GM21515 (cell line): ENCODE measurements at regions not wholly inside any gene's neighbourhood (a gene's known extent, or its start where the extent isn't known, plus 50 kb on each side); places are given as distances from the start of the nearest gene placed in this dataset.

Experiments
- ATAC-seq: cut with Tn5 transposase; IDR thresholded peaks from one replicate; pipeline ENCODE4 v1.9.1; 2021; ENCODE audit not compliant: unreplicated experiment

DNA sequence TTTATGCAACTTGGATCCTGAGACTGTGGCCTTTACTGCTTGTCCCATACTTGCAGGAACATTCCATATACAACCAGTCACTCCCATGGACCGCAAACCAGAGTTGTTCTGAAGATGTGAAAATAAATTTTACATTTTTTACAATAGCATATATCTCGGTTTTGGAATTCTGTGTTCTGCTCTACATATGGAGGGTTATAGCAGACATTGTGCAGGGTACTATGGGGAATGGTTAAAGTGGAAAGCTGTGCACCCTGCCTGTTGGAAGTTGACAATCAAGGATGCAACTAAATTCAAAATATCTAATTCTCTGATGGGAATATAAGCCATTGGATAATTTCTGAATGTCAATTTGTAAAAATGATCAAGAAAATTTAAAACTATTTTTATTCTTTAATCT lies 603.3 kb downstream of the RAB28 start:
- ATAC-seq: no peak

DNA sequence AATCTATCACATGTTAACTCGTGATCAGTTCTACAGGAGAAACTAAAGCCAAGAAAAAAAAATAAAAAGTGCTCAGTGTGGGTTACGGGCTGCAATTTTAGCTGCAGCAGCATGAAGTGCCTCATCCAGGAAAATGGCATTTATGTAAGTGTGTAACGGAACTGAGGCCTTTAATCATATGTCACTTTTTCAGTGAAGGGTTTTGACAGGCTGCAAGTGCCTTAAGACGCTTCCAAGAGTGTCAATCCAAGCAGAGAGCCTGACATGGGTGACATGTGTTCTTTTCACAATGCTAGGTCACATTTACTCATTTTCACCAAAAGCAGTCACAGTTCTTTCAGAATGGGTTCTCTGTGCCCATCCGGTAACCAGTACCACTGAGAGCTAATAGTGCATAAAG lies 604.6 kb downstream of the RAB28 start:
- ATAC-seq: no peak

DNA sequence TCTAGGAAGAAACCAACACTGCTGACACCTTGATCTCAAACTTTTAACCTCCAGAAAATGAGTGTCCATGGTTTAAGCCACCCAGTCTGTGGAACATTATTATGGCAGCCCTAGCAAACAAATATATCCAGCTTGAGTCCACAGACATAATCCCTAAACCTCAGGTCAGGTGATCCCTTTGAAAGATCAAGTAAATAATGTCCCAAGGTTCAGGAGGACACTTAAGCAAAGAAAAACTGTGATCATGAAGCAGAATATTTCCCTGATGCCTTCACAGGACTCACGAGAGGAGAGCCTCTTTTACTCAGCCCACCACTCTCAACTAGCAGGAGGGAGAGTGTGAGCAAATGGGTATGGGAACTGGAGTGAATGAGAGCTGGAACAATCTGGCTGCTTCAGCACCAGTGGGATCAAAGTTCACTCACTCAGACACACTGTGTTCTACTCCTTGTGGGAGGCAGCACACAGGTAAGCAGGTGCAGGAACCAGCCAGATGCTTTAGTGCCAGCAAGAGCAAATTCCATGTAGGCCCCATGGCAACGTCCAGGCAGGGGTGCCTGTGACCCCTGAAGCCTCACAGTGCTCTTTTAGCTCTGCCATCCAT lies 608.4 kb downstream of the RAB28 start:
- no peak for ATAC-seq

DNA sequence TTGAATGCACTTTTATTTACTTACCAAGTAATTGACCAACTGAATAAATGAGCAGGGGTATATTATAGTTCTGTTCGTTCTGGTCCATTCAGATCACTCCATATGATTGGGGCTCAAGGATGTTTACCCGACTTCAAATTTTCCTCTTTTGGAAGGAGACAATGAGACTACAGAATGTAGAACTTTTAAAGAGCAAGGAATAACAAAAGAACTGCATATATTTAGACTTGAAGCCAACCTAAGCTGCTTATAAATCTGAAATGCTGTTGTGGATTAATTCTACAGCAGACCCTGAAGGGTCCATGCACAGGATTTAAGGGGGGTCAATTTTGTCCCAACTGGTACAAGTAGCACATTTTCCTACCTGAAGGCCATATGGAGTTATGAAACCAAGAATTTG lies 610.8 kb downstream of the RAB28 start:
- ATAC-seq: no peak

DNA sequence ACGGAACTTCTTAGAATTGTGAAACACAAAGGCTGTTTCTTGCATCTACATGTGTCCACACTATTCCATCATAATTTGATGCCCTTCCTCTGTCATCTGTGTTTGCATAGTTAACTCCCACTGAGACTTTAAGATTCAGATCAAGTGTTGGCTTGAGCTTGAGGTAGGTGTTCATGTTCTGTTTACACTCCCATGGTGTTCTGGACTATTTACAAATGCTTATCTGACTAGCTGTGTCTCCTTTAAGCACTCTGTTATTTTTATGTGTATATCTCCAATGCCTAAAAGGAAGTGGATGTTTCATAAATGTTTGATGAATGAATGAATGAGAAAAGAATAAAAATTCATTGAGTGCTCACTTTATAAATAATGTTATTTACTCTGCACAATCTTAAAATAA lies 622.7 kb downstream of the RAB28 start:
- no peak for ATAC-seq

DNA sequence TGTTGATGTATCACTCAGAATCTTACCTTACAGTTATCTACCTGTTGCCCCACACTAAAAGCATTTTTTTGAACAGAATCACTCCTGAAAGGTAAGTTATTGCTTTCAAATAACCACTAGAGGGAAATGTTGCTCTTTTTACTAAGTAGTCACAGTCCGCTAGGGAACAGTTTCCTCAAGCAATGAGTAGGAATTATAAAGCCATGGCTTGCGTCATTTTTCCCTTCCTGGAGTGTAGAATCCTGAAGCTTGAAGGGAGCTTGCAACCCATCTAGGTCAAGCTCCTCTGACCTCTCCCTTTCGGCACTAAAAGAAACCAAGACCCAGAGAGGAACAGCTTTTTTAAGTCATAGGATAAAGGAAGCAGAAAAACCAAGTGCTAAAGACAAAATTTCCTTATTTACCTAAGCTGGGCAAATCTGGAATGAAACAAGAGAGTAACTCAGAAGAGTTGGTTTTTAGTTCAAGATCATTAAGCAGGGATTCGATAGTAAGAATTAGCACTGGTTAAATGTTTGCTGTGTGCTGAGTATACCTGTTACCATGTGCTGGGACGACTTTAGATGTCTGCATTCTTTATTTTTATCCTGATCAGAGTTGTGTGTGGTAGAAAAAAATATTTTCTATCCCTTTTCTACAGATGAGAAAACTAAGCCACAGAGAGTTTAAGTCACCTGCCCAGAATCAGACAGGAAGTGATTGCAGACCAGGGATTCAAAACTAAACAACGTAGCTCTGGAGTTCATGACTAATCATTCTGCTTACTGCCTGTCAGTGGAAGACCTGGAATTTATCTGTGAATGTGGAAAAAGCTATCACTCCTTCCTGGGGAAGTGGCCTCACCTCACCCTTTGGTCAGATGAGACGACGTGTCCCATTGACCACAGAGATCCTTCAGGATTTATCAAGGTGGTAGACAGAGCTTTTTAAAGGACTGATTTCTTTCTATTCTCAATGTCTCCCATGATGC lies 631.5 kb downstream of the RAB28 start:
- no peak for ATAC-seq

DNA sequence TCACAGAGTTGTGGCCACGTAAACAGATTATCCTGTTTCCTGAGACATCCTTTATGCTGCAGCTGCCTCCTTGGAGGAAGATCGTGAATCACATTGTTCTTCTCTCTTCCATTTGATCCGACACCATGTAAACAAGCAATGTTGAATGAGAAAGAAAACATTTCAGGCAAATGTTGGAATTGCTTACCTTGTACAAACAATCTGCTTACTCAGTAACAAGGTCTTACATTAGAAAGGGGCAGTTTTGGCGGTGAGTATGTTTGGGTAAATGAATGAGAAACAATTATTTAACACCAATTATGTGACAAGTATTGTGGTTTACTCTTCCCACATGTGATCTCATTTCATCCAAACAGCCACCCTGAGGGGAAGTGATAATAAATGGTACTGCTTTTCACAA lies 637.8 kb downstream of the RAB28 start:
- ATAC-seq: no peak

DNA sequence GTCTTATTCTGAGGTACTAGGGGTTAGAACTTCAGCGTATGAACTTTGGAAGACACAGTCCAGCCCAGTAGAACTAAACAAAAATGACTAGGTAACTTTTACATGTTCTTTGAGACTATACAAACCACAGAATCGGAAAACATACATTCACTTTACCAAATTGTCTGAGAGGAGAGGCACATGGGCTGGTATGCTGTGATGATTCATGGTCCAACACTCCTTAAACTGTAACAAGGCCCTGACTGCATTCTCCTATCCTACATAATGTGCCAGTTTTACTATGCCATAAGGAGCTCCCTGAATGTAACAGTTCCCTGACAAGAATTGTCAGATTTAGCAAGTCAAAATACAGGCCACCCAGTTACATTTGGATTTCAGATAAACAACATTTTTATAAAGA lies 640.0 kb downstream of the RAB28 start:
- no peak for ATAC-seq

DNA sequence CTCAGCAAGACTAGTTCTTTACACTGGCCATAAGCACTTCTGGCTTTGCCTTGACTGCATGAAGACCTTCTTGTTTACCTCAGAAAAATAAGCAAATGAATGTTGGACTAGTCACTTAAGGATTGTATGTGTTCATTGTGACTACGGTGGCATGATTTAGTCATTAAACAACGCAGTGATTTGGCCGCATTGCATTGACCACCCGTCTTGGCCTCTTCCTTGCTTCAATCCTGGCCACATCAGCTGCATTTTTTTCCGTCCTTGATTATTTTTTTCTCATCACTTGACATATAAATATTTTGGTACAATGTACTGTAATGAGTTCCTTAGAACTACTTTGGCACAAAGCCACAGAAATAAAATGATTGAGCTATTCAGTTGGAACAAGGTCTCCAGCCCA lies 656.2 kb downstream of the RAB28 start:
- ATAC-seq: no peak

DNA sequence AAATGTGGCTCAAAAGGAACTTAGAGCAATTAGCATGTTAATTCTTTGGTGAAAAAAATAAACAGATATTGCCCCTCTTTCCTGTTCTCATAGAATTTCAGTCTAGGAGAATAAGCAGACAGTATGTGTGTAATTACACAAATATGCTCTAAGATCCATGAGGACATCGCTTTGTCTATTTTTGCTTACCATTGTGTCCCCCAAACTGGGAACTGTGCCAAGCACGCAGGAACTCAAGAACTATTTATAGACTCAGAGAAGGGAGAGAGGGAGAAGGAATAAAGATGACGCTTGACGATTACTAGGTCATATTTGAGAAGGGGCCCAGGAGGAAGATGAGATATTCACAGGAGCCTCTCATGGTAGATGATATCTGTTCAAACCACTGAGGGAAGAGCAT lies 692.6 kb downstream of the RAB28 start:
- ATAC-seq: no peak

DNA sequence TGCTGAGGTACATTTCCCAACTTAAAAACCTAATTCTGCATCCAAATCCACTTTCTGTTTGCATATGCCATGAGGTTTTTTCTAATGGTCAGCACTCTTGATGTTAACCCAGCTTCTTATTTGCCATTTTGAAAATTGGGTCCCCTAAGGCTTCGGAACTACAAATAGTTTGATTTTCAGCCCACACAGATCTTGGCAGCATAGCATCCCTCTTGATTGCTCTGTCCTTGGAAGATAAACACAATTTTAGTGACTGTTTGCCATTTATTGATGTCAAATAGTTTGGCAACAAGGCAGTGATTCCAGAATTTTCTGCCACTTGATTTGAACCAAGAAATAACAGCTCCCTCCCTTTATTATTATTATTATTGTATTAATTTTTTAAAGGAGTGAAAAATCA lies 696.9 kb downstream of the RAB28 start:
- no peak for ATAC-seq

DNA sequence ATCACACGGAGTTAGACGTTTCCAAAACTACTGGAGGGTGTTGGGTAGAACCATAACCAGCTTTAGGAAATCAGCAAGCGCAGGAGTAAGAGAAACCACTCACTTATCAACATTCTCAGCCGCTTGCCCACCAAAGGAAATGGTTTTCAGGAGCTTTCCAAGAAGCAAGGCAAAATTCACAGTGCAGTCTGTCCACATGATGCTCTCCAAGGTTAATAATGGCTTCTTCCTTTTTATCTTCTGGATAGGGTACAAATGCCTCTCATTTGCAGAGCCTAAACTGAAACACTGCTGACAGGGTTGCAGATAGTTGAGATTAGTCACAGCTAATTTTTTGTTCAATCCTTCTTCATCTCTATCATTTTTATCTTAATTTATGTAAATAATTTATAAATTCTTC lies 705.4 kb downstream of the RAB28 start:
- no peak for ATAC-seq

DNA sequence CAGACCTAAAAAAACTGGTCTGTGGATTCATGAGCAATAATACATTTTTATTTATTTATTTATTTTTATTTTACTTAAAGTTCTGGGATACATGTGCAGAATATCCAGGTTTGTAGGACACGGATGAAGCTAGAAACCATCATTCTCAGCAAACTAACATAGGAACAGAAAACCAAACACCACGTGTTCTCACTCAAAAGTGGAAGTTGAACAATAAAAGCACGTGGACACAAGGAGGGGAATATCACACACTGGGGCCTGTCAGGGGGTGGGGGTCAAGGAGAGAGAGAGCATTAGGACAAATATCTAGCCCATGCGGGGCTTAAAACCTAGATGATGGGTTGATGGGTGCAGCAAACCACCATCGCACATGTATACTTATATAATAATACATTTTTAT lies 705.9 kb downstream of the RAB28 start:
- no peak for ATAC-seq

DNA sequence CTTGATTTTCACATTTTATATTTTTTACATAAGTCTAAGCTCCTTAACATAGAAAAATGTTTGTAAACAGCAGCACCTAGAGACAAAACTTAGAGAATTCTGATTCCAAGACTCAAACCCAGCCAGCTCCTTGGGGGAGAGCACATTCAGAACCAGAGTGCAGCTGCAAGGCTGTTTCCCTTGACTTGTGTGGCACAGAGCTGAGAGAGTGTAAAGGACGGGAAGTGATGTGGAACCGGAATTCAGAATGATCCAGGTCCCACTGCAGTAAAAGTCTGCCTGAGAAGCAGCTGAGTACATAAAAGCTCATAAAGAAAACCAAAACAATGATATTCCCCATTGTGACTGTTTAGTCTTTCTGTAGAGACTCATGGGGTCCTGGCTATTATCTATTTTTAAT lies 713.8 kb downstream of the RAB28 start:
- ATAC-seq: no peak

DNA sequence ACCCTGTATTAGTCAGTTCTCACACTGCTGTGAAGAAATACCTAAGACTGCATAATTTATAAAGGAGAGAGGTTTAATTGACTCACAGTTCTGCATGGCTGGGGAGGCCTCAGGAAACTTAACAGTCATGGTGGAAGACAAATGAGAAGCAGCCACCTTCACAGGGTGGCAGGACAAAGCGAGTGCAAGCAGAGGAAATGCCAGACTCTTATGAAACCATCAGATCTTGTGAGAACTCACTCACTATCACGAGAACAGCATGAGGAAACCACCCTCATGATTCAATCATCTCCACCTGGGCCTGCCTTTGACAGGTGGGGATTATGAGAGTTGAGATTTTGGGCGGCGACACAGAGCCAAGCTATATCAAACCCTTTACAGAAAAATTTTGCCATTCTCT lies 722.4 kb downstream of the RAB28 start:
- ATAC-seq: no peak

DNA sequence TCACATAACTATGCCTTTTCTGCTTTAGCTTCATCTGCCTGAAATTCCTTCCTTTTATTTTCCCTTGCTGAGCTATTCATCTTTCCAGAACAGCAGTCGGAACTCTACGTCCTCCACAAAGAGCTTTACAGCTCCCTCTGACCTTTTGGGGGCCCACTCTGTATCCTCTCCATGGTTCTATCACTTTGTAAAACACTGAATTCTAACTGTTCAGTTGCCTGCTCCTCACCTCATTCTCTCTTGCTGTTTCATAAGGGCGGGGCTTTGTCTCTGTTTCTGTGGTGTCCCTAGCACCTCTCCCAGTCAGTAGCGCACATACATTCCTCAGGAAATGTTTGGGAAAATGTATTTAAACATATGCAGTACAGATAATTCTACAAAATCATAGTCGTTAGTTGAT lies 737.0 kb downstream of the RAB28 start:
- ATAC-seq: no peak

DNA sequence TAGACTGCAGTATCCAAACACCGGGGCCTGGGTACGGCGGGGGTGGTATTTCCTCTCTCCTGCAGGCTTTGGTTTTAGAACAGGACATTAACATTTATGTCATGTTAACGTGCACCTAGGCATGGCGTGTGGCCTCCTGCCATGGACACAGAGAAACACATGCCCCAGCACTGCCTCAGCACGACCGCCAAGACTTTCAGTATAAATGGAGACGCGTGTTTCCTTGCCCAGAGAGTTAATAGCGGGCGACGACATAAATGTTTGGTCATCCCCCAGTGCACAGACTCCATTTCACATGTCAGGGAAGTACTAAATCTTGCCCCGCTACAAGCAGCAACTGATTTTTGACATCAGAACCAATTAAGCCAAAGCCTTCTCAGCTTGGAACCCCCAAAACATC lies 737.9 kb downstream of the RAB28 start:
- ATAC-seq: no peak

DNA sequence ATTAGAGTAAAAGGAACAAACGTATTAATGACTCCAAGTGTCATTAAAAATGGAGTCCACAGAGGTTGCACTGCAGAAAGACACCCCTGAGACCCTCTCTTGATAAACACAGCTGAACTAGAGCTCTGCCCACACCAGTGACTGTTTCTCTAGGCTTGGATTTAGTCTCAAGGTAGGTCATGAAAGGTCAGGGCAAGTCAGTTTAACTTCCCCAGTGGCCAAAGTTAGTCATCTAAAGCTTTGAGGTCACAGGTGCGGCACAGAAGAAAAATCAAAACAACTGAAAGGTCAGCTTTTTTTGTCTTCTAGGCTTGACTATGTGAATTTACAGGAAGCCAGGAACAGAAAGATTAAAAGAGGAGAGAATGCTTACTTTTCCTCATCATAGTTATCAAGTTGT lies 749.6 kb downstream of the RAB28 start:
- no peak for ATAC-seq

DNA sequence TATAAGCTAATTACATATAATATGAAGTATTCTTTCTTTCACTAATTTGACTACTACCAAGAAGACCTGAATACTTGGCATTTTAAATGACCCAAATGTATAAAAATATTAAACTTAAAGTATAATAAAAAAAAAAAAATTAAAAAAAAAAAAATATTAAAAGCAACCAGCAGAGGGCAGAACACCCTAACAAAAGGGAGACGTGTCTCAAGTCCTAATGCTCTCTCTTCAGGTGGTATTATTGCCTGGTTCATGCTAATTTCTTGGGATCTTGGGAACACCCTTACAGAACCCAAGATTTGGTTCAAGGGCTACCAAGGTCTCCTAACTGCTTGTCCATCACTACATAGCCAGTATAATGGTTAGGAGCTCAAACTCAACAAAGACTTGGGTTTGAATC lies 754.8 kb downstream of the RAB28 start:
- no peak for ATAC-seq

DNA sequence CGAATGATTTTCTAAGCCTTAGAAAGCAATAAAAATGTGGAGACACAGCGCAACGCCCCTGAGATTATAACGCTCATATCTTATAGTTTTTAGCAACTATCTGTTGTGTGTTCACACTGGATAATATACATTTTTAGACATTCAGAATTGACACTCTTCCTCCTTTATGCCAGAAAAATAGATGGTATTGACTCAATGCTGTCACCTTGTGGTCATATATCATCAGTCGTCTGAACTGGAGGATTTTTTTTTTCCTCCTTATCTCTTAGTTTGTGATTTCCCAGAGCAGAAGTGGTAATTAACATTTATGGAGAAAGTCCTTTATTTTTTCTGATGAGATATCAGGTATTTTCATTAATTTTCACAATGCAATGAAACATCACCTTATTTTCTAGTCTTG lies 759.6 kb downstream of the RAB28 start:
- ATAC-seq: no peak

DNA sequence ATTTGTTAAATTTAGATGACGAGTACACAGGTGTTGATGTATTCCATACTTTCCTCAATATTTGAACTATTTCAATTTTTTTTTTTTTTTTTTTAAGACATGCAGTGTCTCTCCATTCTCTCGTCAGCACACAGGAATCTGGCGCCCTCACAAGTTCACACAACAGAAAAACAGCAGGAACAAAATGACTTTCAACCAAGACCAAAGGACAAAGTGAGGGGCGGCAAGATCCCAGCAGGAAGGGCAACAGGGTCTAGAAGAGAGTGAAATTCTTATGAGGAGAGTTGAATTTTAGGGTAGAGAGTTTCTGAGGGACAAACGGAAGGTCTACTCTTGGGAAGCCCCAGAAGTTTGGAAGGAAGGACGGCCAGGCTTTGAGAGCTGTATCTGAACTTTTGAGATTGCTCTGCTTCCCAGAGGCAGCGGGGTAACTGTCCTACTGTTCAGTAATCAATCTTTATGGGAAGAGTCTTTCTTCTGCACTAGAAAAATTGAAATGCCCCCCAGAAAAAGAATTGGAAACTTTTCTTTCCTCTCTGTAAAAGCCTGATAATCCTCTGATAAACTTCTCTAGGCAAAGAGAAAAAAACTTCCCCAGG lies 760.2 kb downstream of the RAB28 start:
- ATAC-seq: no peak

DNA sequence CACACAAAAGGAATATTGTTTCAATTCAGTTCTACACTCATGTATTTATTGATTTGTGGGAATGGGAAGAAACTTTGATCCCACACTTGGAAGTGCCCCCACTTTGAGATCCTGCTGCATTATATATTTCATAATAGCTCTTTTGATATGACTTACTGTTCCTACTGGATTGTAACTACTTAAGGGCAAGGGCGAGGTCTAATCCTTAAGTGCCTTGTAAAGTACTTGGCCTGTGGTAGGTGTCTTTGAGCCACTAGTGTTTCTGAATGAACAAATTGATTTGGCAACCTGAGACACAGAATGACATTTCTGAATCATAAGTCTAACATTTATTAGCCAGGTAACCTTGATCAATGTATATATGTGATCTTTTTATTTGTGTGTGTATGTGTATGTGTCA lies 767.2 kb downstream of the RAB28 start:
- ATAC-seq: no peak
